B cell (primary cell): ENCODE measurements at regions not wholly inside any gene's neighbourhood (a gene's known extent, or its start where the extent isn't known, plus 50 kb on each side); places are given as distances from the start of the nearest gene placed in this dataset.

ENCODE experiments used
- EZH2 ChIP-seq: IDR thresholded peaks from 2 replicates; pipeline ENCODE4 v1.6.1; 2012; ENCODE audit warnings: borderline replicate concordance, low read depth, mild to moderate bottlenecking, moderate library complexity, low read length; ENCODE audit not compliant: insufficient read depth, poor library complexity, severe bottlenecking
- TF ChIP-seq, protein P1 (sequence below): fragments of 200-600 bp; IDR thresholded peaks from one replicate; pipeline ENCODE4 v1.8.0; 2022; ENCODE audit warnings: antibody characterized with exemption, mild to moderate bottlenecking

DNA sequence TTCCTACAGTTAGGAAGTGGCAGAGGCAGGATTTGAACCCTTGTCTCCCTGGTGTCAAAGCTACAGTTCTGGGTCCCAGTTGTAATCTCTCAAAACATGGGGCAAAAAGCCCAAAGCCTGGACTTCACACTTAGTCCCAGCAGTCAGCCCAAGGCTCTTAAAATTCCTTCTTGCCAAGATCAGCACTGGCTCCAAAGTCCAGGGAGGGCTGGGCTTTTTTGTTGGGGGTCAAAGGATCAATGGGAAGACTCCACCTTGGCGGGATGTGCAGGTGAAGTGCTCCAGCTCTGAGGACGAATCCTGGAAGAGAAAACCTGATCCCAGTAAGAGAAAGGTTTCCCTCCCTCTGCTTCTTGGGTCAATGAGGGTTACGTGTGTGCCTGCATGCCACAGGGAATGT is 195.5 kb downstream of the HAPSTR1 start:
- TF ChIP-seq, protein P1, sequence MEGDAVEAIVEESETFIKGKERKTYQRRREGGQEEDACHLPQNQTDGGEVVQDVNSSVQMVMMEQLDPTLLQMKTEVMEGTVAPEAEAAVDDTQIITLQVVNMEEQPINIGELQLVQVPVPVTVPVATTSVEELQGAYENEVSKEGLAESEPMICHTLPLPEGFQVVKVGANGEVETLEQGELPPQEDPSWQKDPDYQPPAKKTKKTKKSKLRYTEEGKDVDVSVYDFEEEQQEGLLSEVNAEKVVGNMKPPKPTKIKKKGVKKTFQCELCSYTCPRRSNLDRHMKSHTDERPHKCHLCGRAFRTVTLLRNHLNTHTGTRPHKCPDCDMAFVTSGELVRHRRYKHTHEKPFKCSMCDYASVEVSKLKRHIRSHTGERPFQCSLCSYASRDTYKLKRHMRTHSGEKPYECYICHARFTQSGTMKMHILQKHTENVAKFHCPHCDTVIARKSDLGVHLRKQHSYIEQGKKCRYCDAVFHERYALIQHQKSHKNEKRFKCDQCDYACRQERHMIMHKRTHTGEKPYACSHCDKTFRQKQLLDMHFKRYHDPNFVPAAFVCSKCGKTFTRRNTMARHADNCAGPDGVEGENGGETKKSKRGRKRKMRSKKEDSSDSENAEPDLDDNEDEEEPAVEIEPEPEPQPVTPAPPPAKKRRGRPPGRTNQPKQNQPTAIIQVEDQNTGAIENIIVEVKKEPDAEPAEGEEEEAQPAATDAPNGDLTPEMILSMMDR: no peak
- no peak for TF ChIP-seq EZH2
